Body of pancreas (tissue), 4 donors: ENCODE measurements at regions not wholly inside any gene's neighbourhood (a gene's known extent, or its start where the extent isn't known, plus 50 kb on each side); places are given as distances from the start of the nearest gene placed in this dataset. TPM values are rescaled to one million over a fixed set of nuclear protein-coding genes. Genes with fewer than 3 reads are reported as not detected.

Experiments used
- ATAC-seq: fragments of 150-250 bp; one replicate; pipeline ENCODE4 v1.9.1; 2016
- DNase-seq, 4 donors: peaks; one replicate each; pipeline ENCODE4 v3.0.0-alpha.2; 2019
- H3K27ac ChIP-seq, 4 donors: fragments of 200-600 bp; sonication (generic); 1 replicate in 3 of 4; 2 replicates in 1 of 4; pipeline versions ENCODE4 v1.5.1 to v1.6.1; 2016 to 2019; ENCODE audit warnings: mild to moderate bottlenecking in 1 of 4, mixed read lengths in 1 of 4, moderate library complexity in 1 of 4
- H3K27me3 ChIP-seq, 2 donors: fragments of 200-600 bp; sonication (generic); one replicate each; pipeline ENCODE4 v1.6.0; 2016; ENCODE audit warnings: mild to moderate bottlenecking in 1 of 2
- H3K36me3 ChIP-seq, 2 donors: fragments of 200-600 bp; sonication (generic); replicated peaks in 1 of 2; 2 replicates each; pipeline ENCODE4 v1.5.1; 2016; ENCODE audit warnings: low read depth in 2 of 2; ENCODE audit not compliant: insufficient read depth in 1 of 2
- H3K4me1 ChIP-seq: fragments of 200-600 bp; sonication (generic); one replicate; pipeline ENCODE4 v1.6.0; 2016
- H3K4me3 ChIP-seq, 2 donors: fragments of 200-600 bp; sonication (generic); 1 replicate in 1 of 2; 2 replicates in 1 of 2; pipeline ENCODE4 v1.5.1; 2016 to 2019
- H3K9me3 ChIP-seq, 3 donors: fragments of 200-600 bp; sonication (generic); 1 replicate in 2 of 3; 2 replicates in 1 of 3; pipeline ENCODE4 v1.5.1; 2016
- CTCF ChIP-seq, 7 experiments: fragments of 450-650 bp in 4 of 7; fragments of 200-600 bp in 3 of 7; sonication (generic) in 3 of 7; IDR thresholded peaks; one replicate each; pipeline ENCODE4 v1.5.1; 2016 to 2019; ENCODE audit warnings: antibody characterized with exemption in 7 of 7
- POLR2A ChIP-seq, 3 donors: fragments of 450-650 bp; IDR thresholded peaks; one replicate each; pipeline ENCODE4 v1.6.1; 2016; ENCODE audit warnings: antibody characterized with exemption in 3 of 3, mild to moderate bottlenecking in 2 of 3
- WGBS, 2 donors: methylation state at CpG; one replicate each; pipeline ENCODE4 v1.1.5; 2017; 5-methylcytosine and 5-hydroxymethylcytosine counted together
- intact Hi-C: fragments of 100-400 bp; cut with DNase I; formaldehyde crosslinking; loops from one replicate; pipeline ENCODE4 v1.15.1; 2023
- small RNA-seq: library from RNA; depleted of rRNA; stranded (forward); fragments of <200 nt; gene quantifications from one replicate; pipeline ENCODE3, GENCODE V24; 2016

DNA sequence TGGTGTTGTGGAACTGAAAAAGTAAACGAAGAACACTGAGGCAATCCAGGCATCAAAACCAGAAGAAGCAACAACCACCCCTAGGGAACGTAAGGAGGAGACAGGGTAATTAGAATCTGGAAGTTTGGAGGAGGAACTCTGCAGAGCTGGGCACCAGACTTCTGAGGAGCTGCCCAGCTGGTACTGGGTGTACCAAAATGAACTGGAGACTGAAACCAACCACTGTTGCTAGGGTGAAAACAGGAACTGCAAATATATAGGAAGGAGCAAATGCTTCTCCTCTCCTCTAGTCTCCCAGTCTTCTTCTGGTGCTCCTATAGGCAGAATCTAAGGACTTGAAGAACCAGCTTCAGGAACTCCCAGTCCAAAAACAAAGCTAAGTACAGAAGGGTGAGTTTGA, 189.8 kb downstream of the ELAVL2 start:
- 40 to 41% methylated on average over 2 of the region's 2 CpGs for WGBS, 2 donors
- Histone ChIP-seq H3K4me3 (no peak overlapping the region), H3K27ac (no peak overlapping the region), H3K9me3 (no peaks in the 10 kb centered on the region), H3K4me1 (no peaks in the 10 kb centered on the region), H3K27me3 (no peaks in the 10 kb centered on the region), H3K36me3 (no peaks in the 10 kb centered on the region)
- intact Hi-C loops: no loop called here
- ATAC-seq (no peak), DNase-seq (no peak)
- TF ChIP-seq POLR2A (IDR thresholded peaks at IDR 0.05) (no peak), CTCF (IDR thresholded peaks at IDR 0.05) (no peak)

DNA sequence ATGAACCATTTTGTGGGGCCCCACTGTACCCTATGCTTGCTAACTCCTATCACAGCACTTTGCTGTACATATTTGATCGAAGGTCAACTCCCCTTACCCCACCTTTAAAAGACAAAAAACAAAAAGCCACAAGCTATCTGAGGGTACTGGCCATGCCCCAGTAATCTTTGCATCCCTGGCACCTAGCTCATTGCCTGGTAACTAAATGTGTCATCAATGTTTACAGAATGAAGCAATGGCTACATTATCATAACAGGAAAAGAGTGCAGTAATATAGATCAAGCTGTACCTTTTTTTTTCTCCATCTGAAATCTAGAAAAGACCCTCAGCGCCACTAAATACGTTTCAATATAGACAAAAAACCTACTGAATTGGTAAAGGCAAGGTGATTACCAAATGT, 188.0 kb downstream of the ELAVL2 start:
- Histone ChIP-seq H3K27me3 (no peaks in the 10 kb centered on the region), H3K36me3 (no peaks in the 10 kb centered on the region)
- intact Hi-C loops: no loop called here

DNA sequence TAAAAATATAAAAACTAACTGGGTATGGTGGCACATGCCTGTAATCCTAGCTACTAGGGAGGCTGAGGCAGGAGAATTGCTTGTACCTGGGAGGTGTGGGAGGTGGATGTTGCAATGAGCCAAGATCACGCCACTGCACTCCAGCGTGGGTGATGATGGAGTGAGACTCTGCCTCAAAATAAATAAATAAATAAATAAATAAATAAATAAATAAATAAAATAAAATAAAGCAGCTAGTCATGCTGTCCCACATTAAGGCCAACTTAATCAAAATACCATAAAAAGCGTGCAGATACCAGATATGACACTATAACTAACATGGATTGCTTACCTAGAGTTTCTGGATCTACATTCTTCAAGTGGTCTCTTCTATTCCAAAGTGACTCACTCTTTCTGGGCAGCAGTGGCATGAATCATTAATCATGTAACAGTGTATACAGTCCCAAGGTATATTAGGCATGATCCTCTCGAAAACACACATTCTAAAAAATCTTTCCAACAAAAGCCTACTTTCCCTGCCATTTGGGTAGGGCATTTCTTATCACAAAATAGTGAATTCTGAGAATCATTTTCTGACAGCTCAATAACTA, 187.1 kb downstream of the ELAVL2 start:
- no peak for DNase-seq
- intact Hi-C loops: no loop called here
- 63 to 77% methylated on average over 4 of the region's 4 CpGs for WGBS, 2 donors
- TF ChIP-seq CTCF (IDR thresholded peaks at IDR 0.05) (no peak), POLR2A (IDR thresholded peaks at IDR 0.05) (no peak)
- Histone ChIP-seq H3K27ac (no peak overlapping the region), H3K9me3 (no peaks in the 10 kb centered on the region), H3K4me1 (no peaks in the 10 kb centered on the region), H3K4me3 (no peak overlapping the region), H3K36me3 (no peaks in the 10 kb centered on the region), H3K27me3 (no peaks in the 10 kb centered on the region)
- ATAC-seq: no peak

More for the DNA sequence above, 188.0 kb downstream of the ELAVL2 start:
- Histone ChIP-seq H3K4me1 (no peaks in the 10 kb centered on the region), H3K9me3 (no peaks in the 10 kb centered on the region), H3K27ac (no peak overlapping the region), H3K4me3 (no peak overlapping the region)
- ATAC-seq (no peak), DNase-seq (no peak)
- TF ChIP-seq POLR2A (IDR thresholded peaks at IDR 0.05) (no peak), CTCF (IDR thresholded peaks at IDR 0.05) (no peak)
- 54 to 76% methylated on average over 3 of the region's 3 CpGs for WGBS, 2 donors

Small RNAs in the stretch of these regions (small RNA-seq; reads per million reads assigned to genes)
- gene SUMO2P2: not detected
